Esophagus muscularis mucosa (tissue), 3 donors: ENCODE measurements at regions not wholly inside any gene's neighbourhood (a gene's known extent, or its start where the extent isn't known, plus 50 kb on each side); places are given as distances from the start of the nearest gene placed in this dataset.

ENCODE experiments used
- POLR2A ChIP-seq: fragments of 450-650 bp; IDR thresholded peaks from one replicate; pipeline ENCODE4 v1.6.1; 2017; ENCODE audit warnings: antibody characterized with exemption, moderate library complexity, mild to moderate bottlenecking, low read depth
- TF ChIP-seq, protein P1 (sequence below), 3 experiments: fragments of 200-600 bp in 2 of 3; fragments of 450-650 bp in 1 of 3; sonication (generic) in 2 of 3; IDR thresholded peaks; one replicate each; pipeline ENCODE4 v1.5.1; 2017 to 2019; ENCODE audit warnings: antibody characterized with exemption in 3 of 3, mild to moderate bottlenecking in 2 of 3, moderate library complexity in 1 of 3

DNA sequence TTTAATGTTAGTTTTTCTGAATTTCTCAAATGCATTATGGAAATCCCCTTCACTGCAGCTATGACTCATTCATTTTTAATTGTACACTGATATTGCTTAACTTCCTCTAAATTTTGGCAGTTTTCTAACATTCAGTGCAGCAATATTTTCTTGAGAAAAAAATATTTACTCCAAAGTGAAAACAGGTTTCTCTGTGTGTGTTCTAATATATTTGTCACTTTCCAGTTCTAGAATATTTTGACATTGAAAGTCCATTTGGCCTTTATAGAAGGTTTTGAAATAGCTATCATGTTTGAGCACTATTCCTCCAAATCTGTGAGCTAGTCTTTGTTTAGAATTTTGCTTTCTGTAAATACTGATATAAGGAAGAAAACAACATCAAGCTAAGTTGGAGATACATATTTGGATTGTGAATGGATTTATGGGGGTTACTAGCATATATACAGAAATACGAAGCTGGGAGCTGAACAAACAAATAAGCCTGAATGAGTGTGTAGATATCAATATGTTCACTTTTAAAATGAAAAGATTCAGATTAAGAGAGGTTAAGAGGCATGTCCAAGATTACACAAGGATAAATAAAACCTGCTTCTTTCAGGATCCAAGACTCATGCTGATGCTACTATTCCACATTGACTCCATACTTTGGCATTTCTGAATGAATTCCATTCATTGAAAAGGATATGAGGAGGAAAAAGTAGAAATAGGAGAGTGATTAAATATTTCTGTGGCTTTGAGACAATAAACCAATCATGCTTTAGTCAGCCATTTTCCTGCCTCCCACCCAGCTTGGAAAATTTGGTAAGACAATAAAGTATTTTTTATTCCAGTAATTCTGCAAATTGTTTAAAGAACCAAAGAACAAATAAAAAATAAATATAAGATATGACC, 57.3 kb upstream of the SLIT2 start:
- TF ChIP-seq, protein P1, sequence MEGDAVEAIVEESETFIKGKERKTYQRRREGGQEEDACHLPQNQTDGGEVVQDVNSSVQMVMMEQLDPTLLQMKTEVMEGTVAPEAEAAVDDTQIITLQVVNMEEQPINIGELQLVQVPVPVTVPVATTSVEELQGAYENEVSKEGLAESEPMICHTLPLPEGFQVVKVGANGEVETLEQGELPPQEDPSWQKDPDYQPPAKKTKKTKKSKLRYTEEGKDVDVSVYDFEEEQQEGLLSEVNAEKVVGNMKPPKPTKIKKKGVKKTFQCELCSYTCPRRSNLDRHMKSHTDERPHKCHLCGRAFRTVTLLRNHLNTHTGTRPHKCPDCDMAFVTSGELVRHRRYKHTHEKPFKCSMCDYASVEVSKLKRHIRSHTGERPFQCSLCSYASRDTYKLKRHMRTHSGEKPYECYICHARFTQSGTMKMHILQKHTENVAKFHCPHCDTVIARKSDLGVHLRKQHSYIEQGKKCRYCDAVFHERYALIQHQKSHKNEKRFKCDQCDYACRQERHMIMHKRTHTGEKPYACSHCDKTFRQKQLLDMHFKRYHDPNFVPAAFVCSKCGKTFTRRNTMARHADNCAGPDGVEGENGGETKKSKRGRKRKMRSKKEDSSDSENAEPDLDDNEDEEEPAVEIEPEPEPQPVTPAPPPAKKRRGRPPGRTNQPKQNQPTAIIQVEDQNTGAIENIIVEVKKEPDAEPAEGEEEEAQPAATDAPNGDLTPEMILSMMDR (IDR thresholded peaks at IDR 0.05): no peak
- TF ChIP-seq POLR2A: no peak
